ENCODE measurements at regions not wholly inside any gene's neighbourhood (a gene's known extent, or its start where the extent isn't known, plus 50 kb on each side); places are given as distances from the start of the nearest gene placed in this dataset.

DNA sequence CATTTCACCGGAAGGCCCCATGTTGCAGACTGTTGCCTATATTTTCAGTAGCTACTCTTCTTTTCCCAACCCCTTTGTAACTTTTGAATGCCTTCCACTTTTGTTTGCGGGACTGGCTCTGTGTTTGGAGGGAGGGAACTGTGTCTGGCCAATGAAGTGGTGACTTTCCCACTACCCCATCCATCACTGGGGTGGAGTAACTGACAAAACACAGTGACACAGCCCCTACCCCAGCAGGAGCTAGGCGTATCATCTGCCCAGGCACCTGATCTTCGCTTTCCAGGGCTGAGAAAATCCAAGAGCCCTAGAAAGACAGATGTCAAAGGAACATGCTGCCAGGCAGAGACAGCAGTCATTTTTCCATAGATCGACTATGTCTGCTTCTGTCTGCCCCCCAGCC lies 710.6 kb upstream of the CELF2 start:
- no peak for DNase-seq (ENCODE audit: low read depth in 2 of 3, low spot score in 1 of 3)

DNA sequence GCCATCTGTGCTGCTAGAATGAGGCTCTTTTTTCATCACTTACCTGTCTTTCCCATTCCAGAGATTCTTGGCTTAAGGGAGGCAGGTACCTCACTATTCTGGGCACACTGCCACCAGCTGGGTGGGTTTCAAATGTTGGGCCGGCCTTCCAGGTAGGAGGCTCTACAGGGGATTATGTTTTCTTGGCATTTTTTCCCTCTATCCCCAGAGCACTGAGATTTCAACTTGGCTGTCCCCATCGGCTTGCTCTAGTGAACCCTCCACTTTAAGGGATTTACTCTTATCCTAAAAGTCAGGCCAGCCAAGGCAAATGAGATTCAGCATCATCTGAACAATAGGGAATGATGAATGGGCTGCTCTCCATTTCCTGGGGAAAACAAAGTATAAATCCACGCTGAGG lies 710.1 kb upstream of the CELF2 start:
- no peak for DNase-seq (ENCODE audit: low read depth in 2 of 3, low spot score in 1 of 3)

DNA sequence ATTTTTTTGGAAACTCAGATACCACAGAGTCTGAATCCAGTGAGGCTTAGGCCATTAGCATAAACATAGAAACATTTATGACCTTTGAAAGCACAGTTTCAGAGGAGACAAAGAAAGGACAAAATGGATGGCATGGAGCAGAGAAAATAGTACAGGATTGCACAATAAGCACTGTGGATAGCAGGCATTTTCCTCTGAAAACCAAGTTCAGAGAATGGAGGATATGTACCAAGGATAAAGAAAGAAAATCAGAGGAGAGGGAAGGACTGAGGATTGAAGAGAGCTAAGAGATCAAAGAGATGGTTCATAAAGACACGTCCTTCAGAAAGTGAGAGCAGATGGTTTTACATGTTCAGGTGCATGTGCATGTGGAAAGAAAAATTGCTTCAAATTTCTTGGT lies 707.2 kb upstream of the CELF2 start:
- DNase-seq (ENCODE audit: low read depth in 2 of 3, low spot score in 1 of 3): no peak

GRCh38 chr10:10311966-10312365 lies 705.7 kb upstream of the CELF2 start:
- DNase-seq (ENCODE audit: low read depth in 2 of 3, low spot score in 1 of 3): no peak

DNA sequence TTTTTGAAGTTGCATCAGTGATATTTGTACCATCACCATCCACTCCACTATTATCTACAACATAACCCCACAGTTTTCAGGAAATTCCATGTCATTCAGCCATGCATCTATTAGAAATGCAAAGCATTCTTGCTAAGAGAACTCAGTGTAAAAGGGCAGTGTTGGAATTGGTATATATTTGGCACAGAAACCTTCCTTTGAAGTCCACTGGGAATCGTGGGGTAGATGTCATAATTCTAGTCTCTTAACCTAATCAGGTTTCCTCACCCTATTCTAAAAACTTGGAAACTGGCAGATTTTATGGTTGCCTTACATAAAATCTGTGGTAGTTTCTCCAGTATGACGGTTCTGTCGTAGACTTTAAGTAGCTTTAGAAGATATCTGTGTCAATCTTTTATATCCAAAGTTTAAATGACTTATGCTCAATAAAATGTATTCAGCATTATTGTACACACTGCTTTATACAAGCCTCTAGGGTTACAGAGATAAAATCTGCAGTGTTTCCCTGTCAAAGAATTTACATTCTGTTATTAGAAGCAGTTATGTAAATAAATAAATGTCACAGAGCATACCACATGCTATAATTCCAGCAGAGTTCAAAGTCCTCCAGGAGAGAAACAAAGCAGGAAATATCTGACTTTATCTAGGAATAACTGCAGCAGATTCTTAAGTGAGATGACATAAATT lies 704.4 kb upstream of the CELF2 start:
- no peak for DNase-seq (ENCODE audit: low read depth in 2 of 3, low spot score in 1 of 3)

- DNase-seq (ENCODE audit: low read depth in 2 of 3, low spot score in 1 of 3): no peak
Observed at GRCh38 chr10:10314626-10315025, 703.0 kb upstream of the CELF2 start.

GRCh38 chr10:10315989-10316388 lies 701.7 kb upstream of the CELF2 start:
- no peak for DNase-seq (ENCODE audit: low read depth in 2 of 3, low spot score in 1 of 3)

- DNase-seq (ENCODE audit: low read depth in 2 of 3, low spot score in 1 of 3): no peak
Observed at GRCh38 chr10:10317151-10317550, 700.5 kb upstream of the CELF2 start.

DNA sequence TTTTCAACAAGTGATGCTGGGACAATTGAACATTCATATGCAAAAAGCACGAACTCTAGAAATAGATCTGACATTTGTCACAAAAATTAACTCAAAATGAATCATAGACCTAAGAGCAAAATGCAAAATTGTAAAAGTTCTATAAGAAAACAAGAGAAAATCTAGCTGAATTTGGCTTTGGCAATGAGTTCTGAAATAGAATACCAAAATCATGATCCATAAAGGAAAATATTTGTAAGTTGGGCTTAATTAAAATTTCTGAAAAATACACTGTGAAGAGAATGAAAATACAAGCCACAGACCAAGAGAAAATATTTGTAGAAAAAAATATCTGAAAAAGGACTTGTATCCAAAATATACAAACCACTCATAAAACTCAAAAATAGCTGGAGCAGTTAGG lies 698.8 kb upstream of the CELF2 start:
- no peak for DNase-seq (ENCODE audit: low read depth in 2 of 3, low spot score in 1 of 3)

GRCh38 chr10:10320956-10321355 lies 696.7 kb upstream of the CELF2 start:
- DNase-seq (ENCODE audit: low read depth in 2 of 3, low spot score in 1 of 3): no peak

- no peak for DNase-seq (ENCODE audit: low read depth in 2 of 3, low spot score in 1 of 3)
Observed at GRCh38 chr10:10326116-10326515, 691.6 kb upstream of the CELF2 start.

DNA sequence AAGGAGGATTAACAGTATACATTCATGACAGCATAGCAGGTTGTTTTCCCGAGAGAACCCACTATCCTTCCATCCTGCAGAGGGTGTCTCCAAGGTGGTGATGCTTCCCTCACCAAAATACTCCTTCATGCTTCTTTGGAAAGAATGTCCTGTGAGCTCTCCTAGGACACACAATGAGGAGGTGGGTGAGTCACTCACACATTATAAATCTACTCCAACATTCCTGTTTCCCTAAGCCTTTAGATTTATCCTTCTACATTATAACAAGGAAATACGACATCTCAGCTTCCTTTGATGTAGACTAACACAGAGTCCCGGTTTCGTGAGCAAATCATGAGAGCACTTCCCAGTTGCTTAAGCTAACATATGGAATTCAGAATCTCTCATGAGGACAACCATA lies 689.7 kb upstream of the CELF2 start:
- no peak for DNase-seq (ENCODE audit: low read depth in 2 of 3, low spot score in 1 of 3)

DNA sequence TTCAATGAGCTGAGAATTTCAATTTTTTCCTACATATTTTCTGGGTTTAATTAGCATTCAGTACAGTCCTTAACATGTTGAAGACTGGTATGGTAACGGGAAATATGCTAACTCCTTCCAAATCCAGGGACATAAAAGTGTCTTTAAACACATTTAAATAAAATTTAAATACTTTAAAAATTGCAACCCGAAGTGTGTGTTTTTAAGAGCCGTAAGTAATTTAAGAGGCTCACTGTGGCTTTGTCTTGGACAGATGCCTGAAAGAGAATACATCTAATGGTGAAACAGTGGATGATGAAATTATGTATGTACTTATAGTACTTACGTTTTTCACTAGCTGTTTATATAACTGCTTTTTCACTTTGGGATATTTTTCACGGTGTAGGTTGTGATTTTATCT lies 687.3 kb upstream of the CELF2 start:
- no peak for DNase-seq (ENCODE audit: low read depth in 2 of 3, low spot score in 1 of 3)

DNA sequence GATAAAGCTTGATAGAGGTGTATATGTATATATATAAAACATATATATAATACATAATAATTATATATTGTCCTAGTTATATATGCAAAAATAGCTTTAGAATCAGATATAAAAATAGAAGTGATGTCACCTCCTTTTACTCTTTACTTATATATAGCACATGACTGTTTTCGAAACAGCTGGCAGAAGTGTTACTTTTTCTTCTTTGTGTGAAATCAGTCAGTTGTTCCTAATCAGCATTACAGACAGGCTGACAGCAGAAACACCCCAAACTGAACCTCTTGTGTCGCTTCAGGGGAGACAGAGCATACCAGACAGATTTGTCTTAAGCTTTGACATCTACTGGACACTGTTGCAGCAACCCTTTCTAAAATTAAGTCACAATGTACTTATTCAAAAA lies 684.9 kb upstream of the CELF2 start:
- DNase-seq (ENCODE audit: low read depth in 2 of 3, low spot score in 1 of 3): no peak

GRCh38 chr10:10333622-10334021 lies 684.0 kb upstream of the CELF2 start:
- DNase-seq (ENCODE audit: low read depth in 2 of 3, low spot score in 1 of 3): no peak

DNA sequence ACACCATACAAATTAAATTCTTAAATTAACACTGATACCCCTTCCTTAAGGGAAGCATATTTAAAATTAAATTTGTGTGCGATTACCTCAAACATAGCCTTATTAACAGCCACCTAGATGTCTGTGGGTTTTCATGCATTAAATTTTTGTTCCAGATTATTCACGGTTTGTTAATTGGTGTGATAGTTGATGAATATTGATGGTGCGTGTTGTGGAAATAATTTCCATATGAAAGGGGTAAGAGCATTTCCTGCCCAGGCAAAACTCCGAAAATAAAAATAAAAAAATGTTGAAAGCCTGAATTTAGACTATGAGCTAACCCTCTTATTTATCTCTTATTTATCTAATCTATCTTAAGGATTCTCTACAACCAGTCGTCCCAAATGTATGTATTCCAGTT lies 679.3 kb upstream of the CELF2 start:
- DNase-seq (ENCODE audit: low read depth in 2 of 3, low spot score in 1 of 3): no peak

GRCh38 chr10:10346390-10347150 lies 671.1 kb upstream of the CELF2 start:
- DNase-seq (ENCODE audit: low read depth in 2 of 3, low spot score in 1 of 3): no peak

GRCh38 chr10:10350050-10350449 lies 667.6 kb upstream of the CELF2 start:
- DNase-seq (ENCODE audit: low read depth in 2 of 3, low spot score in 1 of 3): no peak

GRCh38 chr10:10351451-10351850 lies 666.2 kb upstream of the CELF2 start:
- no peak for DNase-seq (ENCODE audit: low read depth in 2 of 3, low spot score in 1 of 3)

DNA sequence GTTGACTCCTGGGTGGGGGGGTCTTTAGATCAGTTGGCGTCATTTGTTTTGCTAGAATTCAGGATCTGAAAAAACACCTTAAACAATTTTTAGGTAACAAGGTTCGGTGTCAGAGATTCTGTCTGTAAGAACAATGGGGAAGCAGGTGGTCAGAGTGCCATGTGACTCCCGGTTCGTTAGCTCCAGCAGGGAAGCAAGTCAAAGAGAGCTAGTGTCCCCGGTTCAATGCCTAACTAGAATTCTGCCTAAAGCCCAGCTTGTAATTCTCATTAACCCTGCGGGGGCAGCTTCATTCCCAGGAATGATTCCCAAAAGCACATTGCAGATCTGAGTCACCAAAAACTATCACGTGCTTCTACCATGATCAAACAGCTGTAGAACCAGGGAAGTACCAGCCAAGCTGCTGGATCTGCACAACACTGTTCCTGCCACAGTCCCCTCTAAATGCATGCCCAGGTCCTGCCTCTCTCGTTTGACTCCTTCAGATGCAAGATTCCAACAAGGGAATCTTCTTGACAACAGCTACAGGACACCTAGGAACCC lies 664.3 kb upstream of the CELF2 start:
- DNase-seq (ENCODE audit: low read depth in 2 of 3, low spot score in 1 of 3): no peak

DNA sequence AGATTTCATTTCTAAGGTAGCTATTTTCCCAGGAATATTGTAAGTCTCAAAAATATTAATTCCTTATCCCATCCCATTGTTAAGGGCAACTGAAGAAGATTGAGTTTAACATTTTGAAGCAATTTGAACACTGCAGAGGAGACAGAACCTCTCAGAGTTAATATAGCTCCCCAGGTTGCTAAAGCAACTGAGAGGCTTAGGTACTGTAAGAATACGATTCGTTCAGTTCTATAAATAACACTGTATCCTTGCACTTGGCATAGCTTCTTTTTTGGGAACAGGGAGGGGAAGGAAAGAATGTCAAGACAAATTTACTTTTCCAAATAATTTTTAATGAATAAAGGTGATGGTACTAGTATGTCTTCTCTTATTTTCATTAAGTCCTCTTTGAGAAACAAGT lies 658.4 kb upstream of the CELF2 start:
- no peak for DNase-seq (ENCODE audit: low read depth in 2 of 3, low spot score in 1 of 3)

DNA sequence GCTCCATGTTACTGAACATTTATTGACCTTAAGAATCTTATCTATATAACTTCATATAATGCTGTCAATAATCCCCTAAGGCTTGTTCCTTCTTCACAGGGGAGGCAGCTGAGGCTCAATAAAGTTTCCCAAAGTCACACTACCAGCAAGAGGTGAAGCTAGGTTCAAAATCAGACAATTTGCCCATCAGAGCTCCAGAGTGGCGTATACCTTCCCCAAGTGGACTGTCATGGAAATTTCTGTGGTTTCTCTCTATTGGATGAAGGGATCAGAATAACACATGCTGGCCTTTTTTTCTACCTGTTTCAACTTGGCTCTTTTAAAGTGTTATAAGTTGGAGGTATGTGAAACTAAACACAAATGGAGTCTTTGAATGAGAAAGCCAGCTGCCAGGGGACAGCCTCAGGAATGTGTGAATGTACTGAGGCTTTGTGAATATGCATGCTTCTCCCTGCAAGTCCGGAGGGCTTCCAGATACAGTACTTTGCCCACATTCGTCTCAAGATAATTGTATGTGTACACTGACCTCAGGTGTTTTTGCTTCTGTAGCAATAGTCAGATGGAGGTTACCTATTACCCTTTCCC lies 656.3 kb upstream of the CELF2 start:
- DNase-seq (ENCODE audit: low read depth in 2 of 3, low spot score in 1 of 3): no peak

Data from stimulated activated CD4-positive, alpha-beta T cell treated with anti-CD3 and anti-CD28 coated beads, Interleukin-12 subunit alpha, Interleukin-12 subunit beta, amount 100 ng/mL, for 48 hours (primary cell).